ENCODE measurements at regions not wholly inside any gene's neighbourhood (a gene's known extent, or its start where the extent isn't known, plus 50 kb on each side); places are given as distances from the start of the nearest gene placed in this dataset.
A peak's percentile ranks its signal among the peaks of the same experiment; 100 is the strongest.

- Mint-ChIP-seq H3K4me3 (ENCODE audit: low read depth) (no peak overlapping the region), H3K27ac (no peak overlapping the region), H3K4me1 (ENCODE audit: low read depth) (peaks cover 16% of the 10 kb centered on the region), H3K9me3 (ENCODE audit: low read depth) (no peaks in the 10 kb centered on the region), H3K27me3 (peaks cover 48% of the 10 kb centered on the region), H3K36me3 (ENCODE audit: insufficient read depth) (no peaks in the 10 kb centered on the region)
- no peak for TF ChIP-seq CTCF (IDR thresholded peaks at IDR 0.05; ENCODE audit: unreplicated experiment)
- DNase-seq (ENCODE audit: low spot score, unreplicated experiment), result no peak
Observed at GRCh38 chr7:33753881-33754525, 151.3 kb upstream of the BMPER start.

DNA sequence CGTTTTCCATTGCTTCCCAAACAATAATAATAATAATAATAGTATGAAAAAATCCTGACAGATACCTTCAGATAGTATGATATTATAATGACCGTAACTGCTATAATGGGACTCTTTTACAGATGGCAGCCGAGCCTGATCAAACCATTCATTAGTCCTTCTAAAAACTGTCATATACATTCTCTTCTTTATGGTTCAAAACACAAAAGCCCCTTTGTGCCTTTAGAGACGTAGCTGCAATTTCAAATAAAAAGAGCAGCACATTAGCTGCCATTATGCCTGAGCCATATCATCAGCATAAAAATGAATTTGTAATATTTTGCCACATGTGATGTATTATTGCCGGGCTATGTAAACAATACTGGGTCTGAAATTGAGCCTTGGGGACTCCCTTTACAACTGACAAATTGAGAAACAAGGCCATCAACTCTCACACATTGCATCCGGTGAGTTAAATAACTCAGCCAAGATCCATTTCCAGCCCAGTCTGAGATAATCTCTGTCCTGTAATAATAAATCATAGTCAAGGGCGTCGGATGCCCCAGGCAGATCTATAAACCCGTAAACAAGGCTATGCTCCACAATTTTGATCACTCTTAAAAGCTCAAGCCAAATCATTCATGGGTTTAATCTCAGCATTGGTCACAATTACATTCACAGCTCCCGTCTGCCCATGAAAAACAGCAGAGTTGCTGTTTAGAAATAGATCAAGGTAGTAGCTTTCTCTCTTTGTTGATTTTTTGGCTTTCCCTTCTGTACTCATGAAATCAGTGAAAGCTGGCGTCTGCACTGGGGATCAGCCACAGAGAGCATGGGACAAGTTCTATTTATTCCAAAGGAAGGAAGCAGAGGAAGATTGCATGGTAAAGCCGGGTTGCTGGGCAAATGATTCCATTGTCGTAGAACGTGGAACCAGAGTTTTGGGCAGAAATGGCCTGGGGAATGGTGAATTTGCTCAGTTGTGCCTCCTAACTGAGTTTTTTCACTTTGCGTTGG lies 150.1 kb upstream of the BMPER start:
- Mint-ChIP-seq H3K4me3 (ENCODE audit: low read depth) (no peak overlapping the region), H3K27me3 (peaks cover 61% of the 10 kb centered on the region)

DNA sequence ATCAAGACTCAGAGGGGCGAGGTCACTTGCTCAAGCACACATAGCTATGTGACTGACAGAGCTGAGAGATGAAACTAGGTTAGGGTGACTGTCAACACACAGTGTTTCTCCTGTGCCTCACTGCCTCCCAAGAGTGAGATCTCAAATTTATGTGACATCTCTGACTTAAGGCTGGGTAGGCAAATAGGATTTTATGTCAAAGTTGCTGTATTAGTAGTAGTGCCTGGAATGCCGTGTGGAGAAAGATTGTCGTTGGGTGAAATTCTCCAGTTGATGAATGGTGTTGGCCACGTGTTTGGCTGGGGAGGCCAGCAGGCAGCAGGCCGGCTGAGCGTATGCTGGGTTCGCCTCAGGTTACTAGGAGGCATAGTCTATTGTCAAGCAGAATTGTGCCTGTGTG lies 148.3 kb upstream of the BMPER start:
- Mint-ChIP-seq H3K4me3 (ENCODE audit: low read depth) (no peak overlapping the region), H3K9me3 (ENCODE audit: low read depth) (no peaks in the 10 kb centered on the region), H3K4me1 (ENCODE audit: low read depth) (peaks cover 6% of the 10 kb centered on the region), H3K36me3 (ENCODE audit: insufficient read depth) (no peaks in the 10 kb centered on the region), H3K27me3 (peaks cover 77% of the 10 kb centered on the region), H3K27ac (no peak overlapping the region)
- no peak for DNase-seq (ENCODE audit: low spot score, unreplicated experiment)
- TF ChIP-seq CTCF (IDR thresholded peaks at IDR 0.05; ENCODE audit: unreplicated experiment), result no peak

More for the DNA sequence above, 150.1 kb upstream of the BMPER start:
- H3K27ac Mint-ChIP-seq, result no peak overlapping the region
- DNase-seq (ENCODE audit: low spot score, unreplicated experiment), result no peak
- peaks cover 16% of the 10 kb centered on the region for H3K4me1 Mint-ChIP-seq (ENCODE audit: low read depth)
- H3K36me3 Mint-ChIP-seq (ENCODE audit: insufficient read depth), result no peaks in the 10 kb centered on the region
- H3K9me3 Mint-ChIP-seq (ENCODE audit: low read depth), result no peaks in the 10 kb centered on the region
- TF ChIP-seq CTCF (IDR thresholded peaks at IDR 0.05; ENCODE audit: unreplicated experiment), result no peak

- H3K36me3 Mint-ChIP-seq (ENCODE audit: insufficient read depth), result no peaks in the 10 kb centered on the region
- H3K9me3 Mint-ChIP-seq (ENCODE audit: low read depth), result no peaks in the 10 kb centered on the region
- H3K27me3 Mint-ChIP-seq, result peaks cover 83% of the 10 kb centered on the region
- no peak overlapping the region for H3K4me3 Mint-ChIP-seq (ENCODE audit: low read depth)
- no peak overlapping the region for H3K27ac Mint-ChIP-seq
- no peak for DNase-seq (ENCODE audit: low spot score, unreplicated experiment)
- peak; percentile 78 for TF ChIP-seq CTCF (IDR thresholded peaks at IDR 0.05; ENCODE audit: unreplicated experiment)
- peaks cover 7% of the 10 kb centered on the region for H3K4me1 Mint-ChIP-seq (ENCODE audit: low read depth)
Observed at GRCh38 chr7:33757563-33758165, 147.7 kb upstream of the BMPER start.

GRCh38 chr7:33760146-33760545 lies 145.2 kb upstream of the BMPER start:
- Mint-ChIP-seq H3K27me3 (peaks cover 80% of the 10 kb centered on the region), H3K4me3 (ENCODE audit: low read depth) (no peak overlapping the region), H3K27ac (no peak overlapping the region), H3K9me3 (ENCODE audit: low read depth) (no peaks in the 10 kb centered on the region), H3K36me3 (ENCODE audit: insufficient read depth) (no peaks in the 10 kb centered on the region), H3K4me1 (ENCODE audit: low read depth) (peaks cover 12% of the 10 kb centered on the region)
- DNase-seq (ENCODE audit: low spot score, unreplicated experiment), result no peak
- no peak for TF ChIP-seq CTCF (IDR thresholded peaks at IDR 0.05; ENCODE audit: unreplicated experiment)

Measured in progenitor cell of endocrine pancreas (in vitro differentiated cells).